H1 (cell line): ENCODE measurements at regions not wholly inside any gene's neighbourhood (a gene's known extent, or its start where the extent isn't known, plus 50 kb on each side); places are given as distances from the start of the nearest gene placed in this dataset.
"Not testable (repeated sequence)": the region's sequence is repeated elsewhere in the genome, so short reads cannot be mapped to it uniquely, and the experiment has no call there.

ENCODE experiments used
- CTCF ChIA-PET: fragments of 300-600 bp; sonication (Branson Sonifier 250); formaldehyde crosslinking; loops from one replicate; lab custom pipeline; 2021; ENCODE audit not compliant: partially characterized antibody; lab: Charles Lee
- POLR2A ChIA-PET: fragments of 300-600 bp; sonication (Branson Sonifier 250); formaldehyde crosslinking; loops from one replicate; lab custom pipeline; 2021; ENCODE audit warnings: inconsistent platforms; ENCODE audit not compliant: partially characterized antibody; lab: Charles Lee
- DNase-seq, 2 experiments: peaks; one replicate each; pipeline versions ENCODE4 v3.0.0 to v3.0.0-alpha.2; 2010 to 2022; ENCODE audit warnings: low spot score in 2 of 2, low read depth in 1 of 2, mixed read lengths in 1 of 2
- FAIRE-seq: peaks from 2 replicates; lab custom pipeline; 2011; peaks lifted over from hg19 to GRCh38; lab: Jason Lieb, UNC
- H2AFZ ChIP-seq: 2 replicates; pipeline ENCODE4 v1.8.1; 2012; ENCODE audit warnings: low read length, inconsistent platforms
- H2AK5ac ChIP-seq: 2 replicates; pipeline ENCODE4 v1.6.1; 2013; ENCODE audit warnings: low read depth, low read length
- H2BK120ac ChIP-seq: replicated peaks from 2 replicates; pipeline ENCODE3; 2013; ENCODE audit warnings: low read depth, low read length, inconsistent platforms
- H2BK12ac ChIP-seq: 2 replicates; pipeline ENCODE4 v1.6.1; 2013; ENCODE audit warnings: low read depth, low read length
- H2BK15ac ChIP-seq: 2 replicates; pipeline ENCODE4 v1.6.1; 2013; ENCODE audit warnings: low read length
- H2BK20ac ChIP-seq: 2 replicates; pipeline ENCODE4 v1.6.1; 2013; ENCODE audit warnings: low read length
- H2BK5ac ChIP-seq: 2 replicates; pipeline ENCODE4 v1.6.1; 2013; ENCODE audit warnings: low read depth, low read length
- H3K14ac ChIP-seq: 2 replicates; pipeline ENCODE4 v1.6.1; 2013; ENCODE audit warnings: inconsistent platforms; ENCODE audit not compliant: insufficient read length
- H3K18ac ChIP-seq: 2 replicates; pipeline ENCODE4 v1.6.1; 2013; ENCODE audit warnings: low read length; ENCODE audit errors: extremely low read depth
- H3K23ac ChIP-seq: 2 replicates; pipeline ENCODE4 v1.6.1; 2013; ENCODE audit warnings: inconsistent platforms; ENCODE audit not compliant: insufficient read length
- H3K23me2 ChIP-seq: 2 replicates; pipeline ENCODE4 v1.6.1; 2013; ENCODE audit warnings: low read depth, low read length
- H3K27ac ChIP-seq: 2 replicates; pipeline ENCODE4 v1.6.1; 2011; ENCODE audit warnings: low read depth, low read length, inconsistent platforms
- H3K27me3 ChIP-seq, 4 experiments: replicated peaks in 1 of 4; 1 replicate in 1 of 4; 2 replicates in 3 of 4; pipeline versions ENCODE4 v1.6.1 to v1.8.1; 2011 to 2013; ENCODE audit warnings: low read length in 3 of 4, mild to moderate bottlenecking in 3 of 4, inconsistent platforms in 2 of 4, mixed read lengths in 2 of 4, moderate library complexity in 1 of 4; ENCODE audit not compliant: control insufficient read depth in 3 of 4, insufficient read depth in 3 of 4; ENCODE audit errors: extremely low read depth in 1 of 4
- H3K36me3 ChIP-seq, 4 experiments: 2 replicates each; pipeline versions ENCODE4 v1.6.1 to v1.8.1; 2011 to 2013; ENCODE audit warnings: mild to moderate bottlenecking in 4 of 4, low read length in 3 of 4, moderate library complexity in 2 of 4, control low read depth in 1 of 4, inconsistent platforms in 1 of 4; ENCODE audit not compliant: insufficient read depth in 4 of 4, control insufficient read depth in 2 of 4
- H3K4ac ChIP-seq: replicated peaks from 2 replicates; pipeline ENCODE3; 2013; ENCODE audit warnings: low read length, low read depth, mixed read lengths, inconsistent platforms; ENCODE audit not compliant: insufficient read length
- H3K4me1 ChIP-seq, 4 experiments: replicated peaks in 1 of 4; 1 replicate in 1 of 4; 2 replicates in 3 of 4; pipeline versions ENCODE4 v1.6.1 to v1.8.1; 2011 to 2013; ENCODE audit warnings: low read length in 3 of 4, inconsistent platforms in 2 of 4, mixed read lengths in 1 of 4; ENCODE audit not compliant: insufficient read depth in 4 of 4, control insufficient read depth in 3 of 4
- H3K4me2 ChIP-seq, 2 experiments: 2 replicates each; pipeline versions ENCODE4 v1.6.1 to v1.8.1; 2011 to 2013; ENCODE audit warnings: low read depth in 2 of 2, low read length in 2 of 2, control low read depth in 1 of 2, inconsistent platforms in 1 of 2, mild to moderate bottlenecking in 1 of 2; ENCODE audit not compliant: insufficient read depth in 1 of 2
- H3K4me3 ChIP-seq, 4 experiments: fragments of 200-600, 300-600 bp in 1 of 4; sonication (generic), shearing (Covaris generic), sonication (Bioruptor Twin) in 1 of 4; 2 replicates each; pipeline versions ENCODE4 v1.5.1 to v1.8.1; 2011 to 2016; ENCODE audit warnings: low read length in 4 of 4, low read depth in 3 of 4, control low read depth in 2 of 4, inconsistent platforms in 2 of 4, mild to moderate bottlenecking in 2 of 4, mixed read lengths in 1 of 4, moderate library complexity in 1 of 4; ENCODE audit not compliant: insufficient read depth in 2 of 4; ENCODE audit errors: extremely low read depth in 1 of 4
- H3K56ac ChIP-seq: replicated peaks from 2 replicates; pipeline ENCODE3; 2013; ENCODE audit warnings: low read depth, mild to moderate bottlenecking, mixed read lengths, low read length, inconsistent platforms; ENCODE audit not compliant: insufficient read length
- H3K79me1 ChIP-seq: 2 replicates; pipeline ENCODE4 v1.6.1; 2013; ENCODE audit warnings: low read depth, low read length, control low read depth
- H3K79me2 ChIP-seq, 2 experiments: 2 replicates each; pipeline versions ENCODE4 v1.6.1 to v1.8.1; 2012 to 2013; ENCODE audit warnings: low read length in 2 of 2, mild to moderate bottlenecking in 2 of 2, inconsistent platforms in 1 of 2; ENCODE audit not compliant: insufficient read depth in 2 of 2, control insufficient read depth in 1 of 2
- H3K9ac ChIP-seq, 4 experiments: replicated peaks in 1 of 4; 1 replicate in 1 of 4; 2 replicates in 3 of 4; pipeline versions ENCODE4 v1.6.1 to v1.8.1; 2011 to 2013; ENCODE audit warnings: low read depth in 3 of 4, low read length in 3 of 4, control low read depth in 2 of 4, mild to moderate bottlenecking in 2 of 4, moderate library complexity in 2 of 4, inconsistent platforms in 1 of 4; ENCODE audit errors: extremely low read depth in 1 of 4
- H3K9me3 ChIP-seq, 2 experiments: 2 replicates each; pipeline versions ENCODE4 v1.6.1 to v1.8.1; 2012 to 2013; ENCODE audit warnings: mild to moderate bottlenecking in 2 of 2, moderate library complexity in 2 of 2, control low read depth in 1 of 2, inconsistent platforms in 1 of 2, low read depth in 1 of 2, low read length in 1 of 2, mixed read lengths in 1 of 2; ENCODE audit not compliant: insufficient read depth in 2 of 2
- H4K20me1 ChIP-seq, 2 experiments: replicated peaks in 1 of 2; 2 replicates each; pipeline versions ENCODE3 to v1.8.1; 2011 to 2013; ENCODE audit warnings: inconsistent platforms in 2 of 2, low read length in 2 of 2, mild to moderate bottlenecking in 1 of 2; ENCODE audit not compliant: insufficient read depth in 2 of 2, control insufficient read depth in 1 of 2
- H4K5ac ChIP-seq: 2 replicates; pipeline ENCODE4 v1.6.1; 2013; ENCODE audit warnings: low read length, low read depth, mixed read lengths, inconsistent platforms; ENCODE audit not compliant: insufficient read length
- H4K8ac ChIP-seq: 2 replicates; pipeline ENCODE4 v1.8.0; 2013; ENCODE audit warnings: mild to moderate bottlenecking, moderate library complexity, low read length, inconsistent platforms; ENCODE audit not compliant: insufficient read depth; ENCODE audit errors: extremely low read depth
- H4K91ac ChIP-seq: replicated peaks from 2 replicates; pipeline ENCODE3; 2013; ENCODE audit warnings: low read length, mixed read lengths, inconsistent platforms; ENCODE audit not compliant: insufficient read length
- WGBS, 2 experiments: shearing (Covaris generic) in 1 of 2; methylation state at CpG; one replicate each; pipeline versions ENCODE4 v1.1.6 to v1.1.7; 2013 to 2015; ENCODE audit warnings: low lambda C conversion rate in 2 of 2, mixed read lengths in 2 of 2, inconsistent platforms in 1 of 2, low coverage in 1 of 2, missing lambda C conversion rate in 1 of 2; ENCODE audit not compliant: insufficient replicate concordance in 2 of 2, insufficient coverage in 1 of 2, insufficient read length in 1 of 2; ENCODE audit errors: extremely low coverage in 1 of 2, missing lambda C conversion rate in 1 of 2; 5-methylcytosine and 5-hydroxymethylcytosine counted together

- H3K9ac ChIP-seq, H3K36me3 ChIP-seq, H4K91ac ChIP-seq, H3K4me1 ChIP-seq, H2BK20ac ChIP-seq, FAIRE-seq, H2AK5ac ChIP-seq, H3K23me2 ChIP-seq, H3K27ac ChIP-seq, H4K20me1 ChIP-seq, CTCF ChIA-PET, H3K27me3 ChIP-seq, H3K56ac ChIP-seq, H4K5ac ChIP-seq, DNase-seq, H3K23ac ChIP-seq, H2BK120ac ChIP-seq, H3K4ac ChIP-seq, H2BK12ac ChIP-seq, H3K79me2 ChIP-seq, H3K4me3 ChIP-seq, H3K9me3 ChIP-seq, POLR2A ChIA-PET, H2AFZ ChIP-seq, H3K14ac ChIP-seq, H3K18ac ChIP-seq, H2BK15ac ChIP-seq, H2BK5ac ChIP-seq, H3K4me2 ChIP-seq, H3K79me1 ChIP-seq, H4K8ac ChIP-seq: not testable (repeated sequence)
- 100% methylated on average over 4 of the region's 4 CpGs; no CpG with 5 or more reads in 1 of the 2 experiments for WGBS, 2 experiments
Measured at GRCh38 chr5:117720784-117721183, 1146.2 kb upstream of the SEMA6A start.
